SK-N-SH (cell line): ENCODE measurements at regions not wholly inside any gene's neighbourhood (a gene's known extent, or its start where the extent isn't known, plus 50 kb on each side); places are given as distances from the start of the nearest gene placed in this dataset.

Experiments
- CTCF ChIA-PET: fragments of 300-600, 350-600 bp; formaldehyde crosslinking; extraction: SDS; loops from one replicate; lab custom pipeline; 2021; lab: Yijun Ruan, JAX
- POLR2A ChIA-PET: fragments of 350-600 bp; sonication (Branson Sonifier 250); formaldehyde crosslinking; extraction: SDS; loops from one replicate; lab custom pipeline; 2020; ENCODE audit warnings: antibody characterized with exemption, inconsistent platforms; lab: Yijun Ruan, JAX
- DNase-seq: peaks from one replicate; pipeline ENCODE4 v3.0.0; 2012
- H2AFZ ChIP-seq: fragments of 200-600 bp; sonication (generic); 2 replicates; pipeline ENCODE4 v1.8.1; 2016; ENCODE audit warnings: antibody characterized with exemption, mild to moderate bottlenecking, low read depth
- H3F3A ChIP-seq: fragments of 200-600 bp; sonication (generic); replicated peaks from 2 replicates; pipeline ENCODE3; 2016; ENCODE audit warnings: antibody characterized with exemption, mild to moderate bottlenecking; ENCODE audit not compliant: insufficient read depth
- H3K27ac ChIP-seq, 2 experiments: fragments of 200-500 bp in 1 of 2; fragments of 200-600 bp in 1 of 2; sonication (Bioruptor generic) in 1 of 2; sonication (generic), shearing (Covaris generic) in 1 of 2; 2 replicates each; pipeline versions ENCODE4 v1.5.1 to v1.6.1; 2014 to 2016; ENCODE audit warnings: low read depth in 2 of 2, inconsistent platforms in 1 of 2, low read length in 1 of 2, mild to moderate bottlenecking in 1 of 2, mixed read lengths in 1 of 2
- H3K27me3 ChIP-seq: fragments of 200-600 bp; sonication (generic), shearing (Covaris generic); 2 replicates; pipeline ENCODE4 v1.6.1; 2016; ENCODE audit warnings: mixed run types; ENCODE audit not compliant: insufficient read depth
- H3K36me3 ChIP-seq, 2 experiments: fragments of 200-500 bp in 1 of 2; fragments of 200-600 bp in 1 of 2; sonication (Bioruptor generic) in 1 of 2; sonication (generic) in 1 of 2; replicated peaks in 1 of 2; 2 replicates each; pipeline versions ENCODE3 to v1.5.1; 2014 to 2016; ENCODE audit warnings: low read length in 1 of 2, mild to moderate bottlenecking in 1 of 2; ENCODE audit not compliant: insufficient read depth in 2 of 2, control insufficient read depth in 1 of 2
- H3K4me1 ChIP-seq, 2 experiments: fragments of 200-500 bp in 1 of 2; fragments of 200-600 bp in 1 of 2; sonication (Bioruptor generic) in 1 of 2; sonication (generic), shearing (Covaris generic) in 1 of 2; 2 replicates each; pipeline versions ENCODE4 v1.5.1 to v1.6.1; 2014 to 2016; ENCODE audit warnings: low read depth in 1 of 2, low read length in 1 of 2, mixed run types in 1 of 2; ENCODE audit not compliant: insufficient read depth in 2 of 2, control insufficient read depth in 1 of 2
- H3K4me2 ChIP-seq: fragments of 200-600 bp; sonication (generic), shearing (Covaris generic); 2 replicates; pipeline ENCODE4 v1.6.1; 2017; ENCODE audit warnings: mixed run types
- H3K4me3 ChIP-seq, 2 experiments: fragments of 200-500 bp in 1 of 2; fragments of 200-600 bp in 1 of 2; sonication (Bioruptor generic) in 1 of 2; sonication (generic), shearing (Covaris generic) in 1 of 2; 2 replicates each; pipeline versions ENCODE4 v1.5.1 to v1.8.1; 2014 to 2016; ENCODE audit warnings: low read depth in 2 of 2, inconsistent platforms in 1 of 2, low read length in 1 of 2, mild to moderate bottlenecking in 1 of 2, mixed read lengths in 1 of 2, moderate library complexity in 1 of 2
- H3K79me2 ChIP-seq: fragments of 200-600 bp; sonication (generic); 2 replicates; pipeline ENCODE4 v1.8.1; 2017; ENCODE audit warnings: mild to moderate bottlenecking; ENCODE audit not compliant: insufficient read depth
- H3K9ac ChIP-seq: fragments of 200-600 bp; sonication (generic); 2 replicates; pipeline ENCODE4 v1.6.1; 2017; ENCODE audit warnings: mixed run types
- H3K9me2 ChIP-seq: fragments of 200-600 bp; sonication (generic); 2 replicates; pipeline ENCODE4 v1.6.1; 2017; ENCODE audit warnings: mixed run types
- H3K9me3 ChIP-seq: fragments of 200-600 bp; sonication (generic); 2 replicates; pipeline ENCODE4 v1.6.1; 2017; ENCODE audit warnings: mixed run types, mild to moderate bottlenecking, moderate library complexity
- H4K20me1 ChIP-seq: fragments of 200-600 bp; sonication (generic); 2 replicates; pipeline ENCODE4 v1.6.1; 2017; ENCODE audit warnings: mild to moderate bottlenecking, mixed run types; ENCODE audit not compliant: insufficient read depth
- CHD2 ChIP-seq: fragments of 150-350 bp; IDR thresholded peaks from 2 replicates; pipeline ENCODE4 v1.6.1; 2018; ENCODE audit warnings: low read length; ENCODE audit not compliant: partially characterized antibody
- ELF1 ChIP-seq: IDR thresholded peaks from 2 replicates; pipeline ENCODE4 v1.4.0; 2012
- EP300 ChIP-seq, 2 experiments: IDR thresholded peaks; 2 replicates each; pipeline versions ENCODE4 v1.4.0 to v1.6.1; 2012; ENCODE audit warnings: borderline replicate concordance in 1 of 2, low read depth in 1 of 2, low read length in 1 of 2
- FOSL2 ChIP-seq: IDR thresholded peaks from 2 replicates; pipeline ENCODE4 v1.4.0; 2012; ENCODE audit warnings: low read depth, mild to moderate bottlenecking, moderate library complexity, borderline replicate concordance
- FOXM1 ChIP-seq: IDR thresholded peaks from 2 replicates; pipeline ENCODE4 v1.4.0; 2012; ENCODE audit warnings: low read depth, mild to moderate bottlenecking
- JUND ChIP-seq: IDR thresholded peaks from 2 replicates; pipeline ENCODE4 v1.4.0; 2012
- MXI1 ChIP-seq: IDR thresholded peaks from 2 replicates; pipeline ENCODE4 v1.6.1; 2012; ENCODE audit warnings: mild to moderate bottlenecking, low read depth, low read length, improper control_type of control experiment
- POLR2AphosphoS5 ChIP-seq: IDR thresholded peaks from 2 replicates; pipeline ENCODE4 v1.6.1; 2012; ENCODE audit warnings: low read depth, low read length
- RFX5 ChIP-seq: IDR thresholded peaks from 2 replicates; pipeline ENCODE4 v1.6.1; 2012; ENCODE audit warnings: mild to moderate bottlenecking, improper control_type of control experiment, low read length
- TCF12 ChIP-seq: IDR thresholded peaks from 2 replicates; pipeline ENCODE4 v1.4.0; 2012
- USF2 ChIP-seq: fragments of 150-350 bp; IDR thresholded peaks from 2 replicates; pipeline ENCODE4 v1.6.1; 2017; ENCODE audit warnings: antibody characterized with exemption, low read length, low read depth, borderline replicate concordance
- YY1 ChIP-seq: IDR thresholded peaks from 2 replicates; pipeline ENCODE4 v1.4.0; 2012; ENCODE audit warnings: low read depth, mild to moderate bottlenecking
- WGBS: methylation state at CpG from one replicate; pipeline ENCODE4 v1.1.6; 2017; ENCODE audit warnings: low lambda C conversion rate; 5-methylcytosine and 5-hydroxymethylcytosine counted together
- TF ChIP-seq, protein P1 (sequence below): IDR thresholded peaks from 2 replicates; pipeline ENCODE4 v1.6.1; 2012; ENCODE audit warnings: mild to moderate bottlenecking, low read depth, low read length, moderate library complexity
- TF ChIP-seq, protein P2 (sequence below): IDR thresholded peaks from 2 replicates; pipeline ENCODE4 v1.4.0; 2012; ENCODE audit warnings: low read depth
- TF ChIP-seq, protein P3 (sequence below): IDR thresholded peaks from 2 replicates; pipeline ENCODE4 v1.4.0; 2012; ENCODE audit warnings: low read depth, borderline replicate concordance

GRCh38 chr15:62622775-62623174, 419.8 kb upstream of the TPM1 start (continued):
- TF ChIP-seq POLR2AphosphoS5 (0 out of 2 replicates have a peak, but pooled peaks have one; percentile 23), CHD2 (peak; percentile 83), ELF1 (no peak), MXI1 (peak; percentile 83)

DNA sequence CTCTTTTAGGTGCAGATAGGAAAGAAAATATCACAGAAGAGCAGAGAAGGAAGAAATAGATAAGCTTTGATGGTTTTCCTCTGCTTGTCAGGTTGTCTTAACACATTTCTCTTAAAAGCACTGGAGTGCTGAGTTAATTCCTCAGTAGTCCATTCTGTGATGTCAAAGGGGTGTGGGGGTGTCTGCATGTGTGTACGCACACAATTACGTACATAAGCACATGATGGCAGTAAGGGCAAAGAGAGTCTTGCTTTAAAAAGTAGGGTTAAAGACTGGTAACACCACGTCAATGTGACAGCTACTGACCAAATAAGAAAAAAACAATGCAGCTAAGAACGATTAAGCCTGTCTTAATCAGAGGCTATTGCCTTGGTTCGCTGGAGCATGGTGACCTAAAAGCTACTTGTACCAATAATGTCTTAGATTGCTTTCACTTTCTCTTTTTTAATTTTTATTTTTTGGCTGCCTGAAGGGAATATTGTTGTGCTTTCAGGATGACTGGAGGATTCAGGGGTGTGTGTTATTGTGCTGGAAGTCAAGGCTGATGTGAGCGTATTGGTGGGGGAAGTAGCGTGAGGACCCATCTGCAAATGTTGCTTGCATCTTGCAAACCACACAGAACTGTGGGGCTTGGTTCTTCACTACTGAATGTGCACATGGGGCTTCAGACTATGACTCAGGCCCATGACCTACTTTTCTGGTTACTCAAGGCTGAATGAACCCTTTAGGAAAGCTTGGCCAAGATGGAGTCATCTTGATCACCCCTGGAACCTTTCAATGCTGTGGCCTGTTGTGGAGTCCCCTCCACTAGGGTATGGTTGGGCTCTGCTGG, 417.8 kb upstream of the TPM1 start:
- TF ChIP-seq YY1: peak; percentile 50; the same call in 1 of the 2 replicates
- TF ChIP-seq JUND: peak; percentile 5; the same call in 1 of the 2 replicates
- no peak for TF ChIP-seq FOXM1
- TF ChIP-seq FOSL2: peak; percentile 54; the same call in 1 of the 2 replicates
- H3K27ac ChIP-seq: peak overlapping the region; percentile 82 to 99
- peaks cover 17% of the 10 kb centered on the region for H3F3A ChIP-seq
- 71% methylated on average over 7 of the region's 7 CpGs for WGBS
- POLR2A ChIA-PET: interaction anchor here (0.6 to 2.6 kb wide), 2 partner anchors 13 to 200 kb away, joined by 3 to 13 read pairs; no protein-coding TSS in a partner anchor
- no peaks in the 10 kb centered on the region for H4K20me1 ChIP-seq
- no peaks in the 10 kb centered on the region for H3K36me3 ChIP-seq
- H3K9me2 ChIP-seq: no peaks in the 10 kb centered on the region
- H3K4me2 ChIP-seq: peak overlapping the region; percentile 77
- no peak for DNase-seq
- H3K9me3 ChIP-seq: no peaks in the 10 kb centered on the region
- peaks cover 21% of the 10 kb centered on the region; the same call in 1 of the 2 replicates for H3K79me2 ChIP-seq
- H3K27me3 ChIP-seq: no peaks in the 10 kb centered on the region
- CTCF ChIA-PET: interaction anchor here (0.9 to 2.2 kb wide), 6 partner anchors 12 to 118 kb away, joined by 3 to 6 read pairs (median 4); no protein-coding TSS in a partner anchor
- peaks cover 15 to 59% of the 10 kb centered on the region in 2 experiments for H3K4me1 ChIP-seq
- H3K9ac ChIP-seq: peak overlapping the region; percentile 9; the same call in 1 of the 2 replicates
- H2AFZ ChIP-seq: peak overlapping the region; percentile 82
- H3K4me3 ChIP-seq: peak overlapping the region in 1 of 2 experiments; percentile 44; a peak in 2 of 4 replicates

- 30% methylated on average over 9 of the region's 9 CpGs for WGBS
- POLR2A ChIA-PET: interaction anchor here (0.6 kb wide), 1 partner anchor 200 kb away, joined by 3 read pairs; no protein-coding TSS in a partner anchor
- CTCF ChIA-PET: interaction anchor here (1.5 to 2.2 kb wide), 4 partner anchors 11 to 117 kb away, joined by 4 to 6 read pairs (median 4); no protein-coding TSS in a partner anchor
- peak; percentile 94 for TF ChIP-seq TCF12
- TF ChIP-seq FOSL2: no peak
- peak; percentile 86 for TF ChIP-seq CHD2
- peak; percentile 41 to 91; a peak in 3 of 4 replicates for TF ChIP-seq EP300 (IDR thresholded peaks at IDR 0.05; ENCODE audit: borderline replicate concordance in 1 of 2, low read depth in 1 of 2, low read length in 1 of 2)
- TF ChIP-seq, protein P1, sequence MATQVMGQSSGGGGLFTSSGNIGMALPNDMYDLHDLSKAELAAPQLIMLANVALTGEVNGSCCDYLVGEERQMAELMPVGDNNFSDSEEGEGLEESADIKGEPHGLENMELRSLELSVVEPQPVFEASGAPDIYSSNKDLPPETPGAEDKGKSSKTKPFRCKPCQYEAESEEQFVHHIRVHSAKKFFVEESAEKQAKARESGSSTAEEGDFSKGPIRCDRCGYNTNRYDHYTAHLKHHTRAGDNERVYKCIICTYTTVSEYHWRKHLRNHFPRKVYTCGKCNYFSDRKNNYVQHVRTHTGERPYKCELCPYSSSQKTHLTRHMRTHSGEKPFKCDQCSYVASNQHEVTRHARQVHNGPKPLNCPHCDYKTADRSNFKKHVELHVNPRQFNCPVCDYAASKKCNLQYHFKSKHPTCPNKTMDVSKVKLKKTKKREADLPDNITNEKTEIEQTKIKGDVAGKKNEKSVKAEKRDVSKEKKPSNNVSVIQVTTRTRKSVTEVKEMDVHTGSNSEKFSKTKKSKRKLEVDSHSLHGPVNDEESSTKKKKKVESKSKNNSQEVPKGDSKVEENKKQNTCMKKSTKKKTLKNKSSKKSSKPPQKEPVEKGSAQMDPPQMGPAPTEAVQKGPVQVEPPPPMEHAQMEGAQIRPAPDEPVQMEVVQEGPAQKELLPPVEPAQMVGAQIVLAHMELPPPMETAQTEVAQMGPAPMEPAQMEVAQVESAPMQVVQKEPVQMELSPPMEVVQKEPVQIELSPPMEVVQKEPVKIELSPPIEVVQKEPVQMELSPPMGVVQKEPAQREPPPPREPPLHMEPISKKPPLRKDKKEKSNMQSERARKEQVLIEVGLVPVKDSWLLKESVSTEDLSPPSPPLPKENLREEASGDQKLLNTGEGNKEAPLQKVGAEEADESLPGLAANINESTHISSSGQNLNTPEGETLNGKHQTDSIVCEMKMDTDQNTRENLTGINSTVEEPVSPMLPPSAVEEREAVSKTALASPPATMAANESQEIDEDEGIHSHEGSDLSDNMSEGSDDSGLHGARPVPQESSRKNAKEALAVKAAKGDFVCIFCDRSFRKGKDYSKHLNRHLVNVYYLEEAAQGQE: no peak
- TF ChIP-seq, protein P2, sequence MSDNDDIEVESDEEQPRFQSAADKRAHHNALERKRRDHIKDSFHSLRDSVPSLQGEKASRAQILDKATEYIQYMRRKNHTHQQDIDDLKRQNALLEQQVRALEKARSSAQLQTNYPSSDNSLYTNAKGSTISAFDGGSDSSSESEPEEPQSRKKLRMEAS: peak; percentile 64; the same call in 1 of the 2 replicates
- TF ChIP-seq, protein P3, sequence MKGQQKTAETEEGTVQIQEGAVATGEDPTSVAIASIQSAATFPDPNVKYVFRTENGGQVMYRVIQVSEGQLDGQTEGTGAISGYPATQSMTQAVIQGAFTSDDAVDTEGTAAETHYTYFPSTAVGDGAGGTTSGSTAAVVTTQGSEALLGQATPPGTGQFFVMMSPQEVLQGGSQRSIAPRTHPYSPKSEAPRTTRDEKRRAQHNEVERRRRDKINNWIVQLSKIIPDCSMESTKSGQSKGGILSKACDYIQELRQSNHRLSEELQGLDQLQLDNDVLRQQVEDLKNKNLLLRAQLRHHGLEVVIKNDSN: no peak
- no peak for TF ChIP-seq RFX5
- TF ChIP-seq YY1: no peak
- TF ChIP-seq USF2: no peak
Observed at GRCh38 chr15:62625429-62626033, 417.0 kb upstream of the TPM1 start.

More at GRCh38 chr15:62625429-62626033, 417.0 kb upstream of the TPM1 start:
- Histone ChIP-seq H2AFZ (peak overlapping the region; percentile 82), H3K9ac (peak overlapping the region; percentile 9; the same call in 1 of the 2 replicates), H3K9me2 (no peaks in the 10 kb centered on the region), H3K9me3 (no peaks in the 10 kb centered on the region), H3K4me1 (peaks cover 12 to 61% of the 10 kb centered on the region in 2 experiments; a peak in 3 of 4 replicates), H3K79me2 (peaks cover 14% of the 10 kb centered on the region; the same call in 1 of the 2 replicates), H3K36me3 (no peaks in the 10 kb centered on the region), H3K4me2 (peak overlapping the region; percentile 77), H3K27me3 (no peaks in the 10 kb centered on the region), H3K4me3 (peak overlapping the region in 1 of 2 experiments; percentile 44; a peak in 1 of 4 replicates), H3K27ac (peak overlapping the region; percentile 82 to 99), H4K20me1 (no peaks in the 10 kb centered on the region), H3F3A (peaks cover 13% of the 10 kb centered on the region)
- peak; percentile 66 for DNase-seq
